Smooth muscle cell (in vitro differentiated cells): ENCODE measurements at regions not wholly inside any gene's neighbourhood (a gene's known extent, or its start where the extent isn't known, plus 50 kb on each side); places are given as distances from the start of the nearest gene placed in this dataset.

Experiments
- DNase-seq: peaks from one replicate; lab custom pipeline; 2025; ENCODE audit not compliant: unreplicated experiment; lab: John Stamatoyannopoulos, UW
- H2AFZ ChIP-seq: fragments of 200-600 bp; sonication (generic); 2 replicates; pipeline ENCODE4 v1.6.0; 2016; ENCODE audit warnings: antibody characterized with exemption, low read depth, mild to moderate bottlenecking
- H3F3A ChIP-seq: fragments of 200-600 bp; sonication (generic); 2 replicates; pipeline ENCODE4 v1.6.0; 2017; ENCODE audit warnings: antibody characterized with exemption, low read depth
- H3K27ac ChIP-seq: fragments of 200-600 bp; sonication (generic); 2 replicates; pipeline ENCODE4 v1.5.1; 2016; ENCODE audit warnings: low read depth, mild to moderate bottlenecking
- H3K27me3 ChIP-seq: fragments of 200-600 bp; sonication (generic); 2 replicates; pipeline ENCODE4 v1.6.1; 2016; ENCODE audit warnings: low read depth, mild to moderate bottlenecking
- H3K36me3 ChIP-seq: fragments of 200-600 bp; sonication (generic); 2 replicates; pipeline ENCODE4 v1.5.1; 2016; ENCODE audit warnings: low read depth
- H3K4me1 ChIP-seq: fragments of 200-600 bp; sonication (generic); 2 replicates; pipeline ENCODE4 v1.5.1; 2016; ENCODE audit warnings: low read depth
- H3K4me2 ChIP-seq: fragments of 200-600 bp; sonication (generic); 2 replicates; pipeline ENCODE4 v1.6.0; 2016; ENCODE audit warnings: mild to moderate bottlenecking
- H3K4me3 ChIP-seq: fragments of 200-600 bp; sonication (generic); 2 replicates; pipeline ENCODE4 v1.5.1; 2016; ENCODE audit warnings: mild to moderate bottlenecking
- H3K79me2 ChIP-seq: fragments of 200-600 bp; sonication (generic); 2 replicates; pipeline ENCODE4 v1.6.0; 2016; ENCODE audit warnings: low read depth, mild to moderate bottlenecking
- H3K9ac ChIP-seq: fragments of 200-600 bp; sonication (generic); 2 replicates; pipeline ENCODE4 v1.6.0; 2016; ENCODE audit warnings: low read depth
- H3K9me3 ChIP-seq: fragments of 200-600 bp; sonication (generic); replicated peaks from 2 replicates; pipeline ENCODE4 v1.5.1; 2016; ENCODE audit warnings: low read depth
- H4K20me1 ChIP-seq: fragments of 200-600 bp; sonication (generic); 2 replicates; pipeline ENCODE4 v1.6.0; 2016; ENCODE audit warnings: low read depth
- WGBS: methylation state at CpG from one replicate; pipeline ENCODE4 v1.1.7; 2016; ENCODE audit warnings: low lambda C conversion rate; 5-methylcytosine and 5-hydroxymethylcytosine counted together
- TF ChIP-seq, protein P1 (sequence below): fragments of 200-600 bp; sonication (generic); IDR thresholded peaks from 2 replicates; pipeline ENCODE4 v1.5.1; 2017; ENCODE audit warnings: borderline replicate concordance, mild to moderate bottlenecking, antibody characterized with exemption; ENCODE audit not compliant: insufficient read depth, poor library complexity, severe bottlenecking

DNA sequence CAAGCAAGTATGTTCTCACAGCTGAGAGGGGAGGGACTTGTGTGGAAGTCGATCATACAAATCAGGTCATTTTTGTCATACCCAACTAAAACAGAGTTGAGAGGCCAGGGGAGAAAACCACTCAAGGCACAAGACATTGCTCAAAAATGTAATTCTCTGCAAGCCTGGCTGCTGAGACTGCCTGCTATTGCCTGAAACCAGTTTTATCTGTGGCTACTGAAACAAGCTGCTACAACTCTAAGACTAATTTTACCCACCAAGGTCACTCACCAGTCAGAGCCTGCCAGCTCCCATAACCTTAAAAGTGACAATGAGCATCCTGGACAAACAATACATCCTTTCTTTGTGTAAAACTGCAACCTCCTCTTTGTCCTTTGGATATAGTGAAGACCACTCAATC lies 54.1 kb upstream of the CST7 start:
- no peaks in the 10 kb centered on the region for H3F3A ChIP-seq
- 95% methylated on average over 1 of the region's 1 CpG for WGBS

DNA sequence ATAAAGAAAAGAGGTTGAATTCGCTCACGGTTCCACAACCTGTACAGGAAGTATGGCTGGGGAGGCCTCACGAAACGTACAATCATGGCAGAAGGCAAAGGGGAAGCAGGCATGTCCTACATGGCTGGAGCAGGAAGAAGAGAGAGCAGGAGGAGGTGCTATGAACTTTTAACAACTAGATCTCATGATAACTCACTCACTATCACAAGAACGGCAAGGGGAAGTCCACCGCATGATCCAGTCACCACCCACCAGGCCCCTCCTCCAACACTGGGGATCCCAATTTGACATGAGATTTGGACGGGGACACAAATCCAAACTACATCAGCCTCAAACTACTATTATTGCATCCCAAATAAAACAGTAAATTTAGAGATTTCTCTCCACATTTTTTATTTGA lies 53.6 kb upstream of the CST7 start:
- no peak overlapping the region for H3K4me2 ChIP-seq
- WGBS, result 86% methylated on average over 7 of the region's 7 CpGs
- no peaks in the 10 kb centered on the region for H3K36me3 ChIP-seq
- no peaks in the 10 kb centered on the region for H3K27me3 ChIP-seq
- H3K9ac ChIP-seq, result no peak overlapping the region
- TF ChIP-seq, protein P1, sequence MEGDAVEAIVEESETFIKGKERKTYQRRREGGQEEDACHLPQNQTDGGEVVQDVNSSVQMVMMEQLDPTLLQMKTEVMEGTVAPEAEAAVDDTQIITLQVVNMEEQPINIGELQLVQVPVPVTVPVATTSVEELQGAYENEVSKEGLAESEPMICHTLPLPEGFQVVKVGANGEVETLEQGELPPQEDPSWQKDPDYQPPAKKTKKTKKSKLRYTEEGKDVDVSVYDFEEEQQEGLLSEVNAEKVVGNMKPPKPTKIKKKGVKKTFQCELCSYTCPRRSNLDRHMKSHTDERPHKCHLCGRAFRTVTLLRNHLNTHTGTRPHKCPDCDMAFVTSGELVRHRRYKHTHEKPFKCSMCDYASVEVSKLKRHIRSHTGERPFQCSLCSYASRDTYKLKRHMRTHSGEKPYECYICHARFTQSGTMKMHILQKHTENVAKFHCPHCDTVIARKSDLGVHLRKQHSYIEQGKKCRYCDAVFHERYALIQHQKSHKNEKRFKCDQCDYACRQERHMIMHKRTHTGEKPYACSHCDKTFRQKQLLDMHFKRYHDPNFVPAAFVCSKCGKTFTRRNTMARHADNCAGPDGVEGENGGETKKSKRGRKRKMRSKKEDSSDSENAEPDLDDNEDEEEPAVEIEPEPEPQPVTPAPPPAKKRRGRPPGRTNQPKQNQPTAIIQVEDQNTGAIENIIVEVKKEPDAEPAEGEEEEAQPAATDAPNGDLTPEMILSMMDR, result no peak
- H3K79me2 ChIP-seq, result no peaks in the 10 kb centered on the region
- no peaks in the 10 kb centered on the region for H3K4me1 ChIP-seq
- no peak for DNase-seq
- H3F3A ChIP-seq, result no peaks in the 10 kb centered on the region
- H3K27ac ChIP-seq, result no peak overlapping the region
- H2AFZ ChIP-seq, result no peak overlapping the region
- no peak overlapping the region for H3K4me3 ChIP-seq
- no peaks in the 10 kb centered on the region for H4K20me1 ChIP-seq
- no peaks in the 10 kb centered on the region for H3K9me3 ChIP-seq

More for the DNA sequence above, 54.1 kb upstream of the CST7 start:
- no peak overlapping the region for H3K4me3 ChIP-seq
- no peak overlapping the region for H3K4me2 ChIP-seq
- H3K4me1 ChIP-seq, result no peaks in the 10 kb centered on the region
- no peaks in the 10 kb centered on the region for H3K36me3 ChIP-seq
- H3K9ac ChIP-seq, result no peak overlapping the region
- TF ChIP-seq, protein P1, result no peak
- no peaks in the 10 kb centered on the region for H3K27me3 ChIP-seq
- no peak overlapping the region for H3K27ac ChIP-seq
- no peaks in the 10 kb centered on the region for H4K20me1 ChIP-seq
- no peaks in the 10 kb centered on the region for H3K9me3 ChIP-seq
- no peak overlapping the region for H2AFZ ChIP-seq
- DNase-seq, result no peak
- H3K79me2 ChIP-seq, result no peaks in the 10 kb centered on the region

DNA sequence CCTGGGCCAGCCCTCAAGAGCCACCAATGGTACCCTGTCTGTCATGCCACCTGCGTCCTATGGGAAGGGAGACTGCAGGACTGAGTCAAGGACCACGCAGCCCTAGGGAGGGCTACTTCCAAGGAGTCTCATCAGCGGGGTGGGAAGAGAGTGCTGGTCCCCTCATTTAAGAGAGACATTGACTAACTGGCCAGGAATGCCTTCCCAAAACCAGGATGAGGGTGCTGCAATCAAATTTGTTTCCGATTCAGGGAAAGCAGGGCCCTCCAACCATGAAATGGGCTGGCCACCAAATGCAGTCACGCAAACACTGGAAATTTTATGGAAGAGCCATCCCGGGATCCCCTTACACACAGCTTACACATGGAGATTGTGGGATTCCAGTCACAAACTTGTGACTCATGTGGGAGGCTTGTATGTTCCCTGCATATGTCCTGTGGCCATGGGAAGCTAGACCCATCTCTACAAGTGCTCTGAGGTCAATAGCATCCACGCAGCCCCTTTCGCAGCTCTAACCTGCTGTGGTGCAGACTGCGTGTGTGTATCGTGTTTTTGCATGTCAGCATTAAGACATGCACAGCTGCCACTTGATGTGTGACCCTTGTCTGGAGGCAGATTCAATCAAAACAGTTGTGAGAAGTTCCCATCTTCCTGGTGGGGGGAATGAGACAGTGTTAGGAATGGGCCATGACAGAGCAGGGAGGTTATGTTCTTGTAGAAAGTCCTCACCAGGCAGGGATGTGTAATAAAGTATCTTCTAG lies 53.0 kb upstream of the CST7 start:
- H3K9me3 ChIP-seq, result no peaks in the 10 kb centered on the region
- H3K9ac ChIP-seq, result no peak overlapping the region
- no peaks in the 10 kb centered on the region for H3K27me3 ChIP-seq
- no peaks in the 10 kb centered on the region for H3K79me2 ChIP-seq
- no peaks in the 10 kb centered on the region for H4K20me1 ChIP-seq
- no peak for DNase-seq
- H2AFZ ChIP-seq, result no peak overlapping the region
- WGBS, result 93% methylated on average over 10 of the region's 10 CpGs
- H3K36me3 ChIP-seq, result no peaks in the 10 kb centered on the region
- H3K27ac ChIP-seq, result no peak overlapping the region
- no peak overlapping the region for H3K4me2 ChIP-seq
- no peak overlapping the region for H3K4me3 ChIP-seq
- H3K4me1 ChIP-seq, result no peaks in the 10 kb centered on the region
- TF ChIP-seq, protein P1, result no peak
- H3F3A ChIP-seq, result no peaks in the 10 kb centered on the region

DNA sequence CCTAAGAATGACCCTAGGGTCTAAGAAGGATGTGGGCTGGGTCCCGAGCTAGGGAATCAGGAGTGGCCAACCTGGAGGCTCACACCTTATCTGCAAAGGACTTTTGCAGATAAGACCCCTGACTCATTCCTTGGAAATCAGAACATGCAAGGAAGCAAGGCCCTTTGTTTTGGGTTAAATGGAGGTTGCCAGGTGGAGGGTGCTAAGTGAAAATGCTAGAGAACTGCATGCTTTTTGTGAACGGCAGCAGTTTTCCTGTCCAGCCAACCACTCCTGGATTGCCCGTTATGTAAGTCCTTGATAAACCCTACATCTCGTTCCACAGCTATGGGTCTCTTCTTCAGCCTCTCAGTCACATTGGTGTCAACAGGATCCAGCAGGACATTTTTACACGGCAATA lies 52.1 kb upstream of the CST7 start:
- H3K9ac ChIP-seq, result no peak overlapping the region
- TF ChIP-seq, protein P1, result no peak

More for the DNA sequence above, 52.1 kb upstream of the CST7 start:
- 91% methylated on average over 5 of the region's 5 CpGs for WGBS
- H3K9me3 ChIP-seq, result no peaks in the 10 kb centered on the region
- H3K36me3 ChIP-seq, result no peaks in the 10 kb centered on the region
- H3K27ac ChIP-seq, result no peak overlapping the region
- H3K79me2 ChIP-seq, result no peaks in the 10 kb centered on the region
- no peak overlapping the region for H3K4me3 ChIP-seq
- no peaks in the 10 kb centered on the region for H3F3A ChIP-seq
- H2AFZ ChIP-seq, result no peak overlapping the region
- no peak for DNase-seq
- no peaks in the 10 kb centered on the region for H3K4me1 ChIP-seq
- H4K20me1 ChIP-seq, result no peaks in the 10 kb centered on the region
- H3K4me2 ChIP-seq, result no peak overlapping the region
- no peaks in the 10 kb centered on the region for H3K27me3 ChIP-seq
